Muscle layer of colon (tissue), 2 donors: ENCODE measurements at regions not wholly inside any gene's neighbourhood (a gene's known extent, or its start where the extent isn't known, plus 50 kb on each side); places are given as distances from the start of the nearest gene placed in this dataset.
"Not testable (repeated sequence)": the region's sequence is repeated elsewhere in the genome, so short reads cannot be mapped to it uniquely, and the experiment has no call there.

Experiments
- H3K27ac ChIP-seq: one replicate; pipeline ENCODE4 v1.7.0; 2013; ENCODE audit warnings: low read depth, mild to moderate bottlenecking, low read length, moderate library complexity
- H3K27me3 ChIP-seq, 2 donors: one replicate each; pipeline ENCODE4 v1.7.0; 2013; ENCODE audit warnings: low read length in 2 of 2, mild to moderate bottlenecking in 2 of 2; ENCODE audit not compliant: insufficient read depth in 2 of 2, control insufficient read depth in 1 of 2
- H3K36me3 ChIP-seq: one replicate; pipeline ENCODE4 v1.7.0; 2013; ENCODE audit warnings: mild to moderate bottlenecking, low read length; ENCODE audit not compliant: insufficient read depth
- H3K4me1 ChIP-seq: one replicate; pipeline ENCODE4 v1.7.0; 2013; ENCODE audit warnings: mild to moderate bottlenecking, low read length; ENCODE audit not compliant: insufficient read depth
- H3K4me3 ChIP-seq, 2 donors: one replicate each; pipeline ENCODE4 v1.7.0; 2013; ENCODE audit warnings: low read length in 2 of 2, low read depth in 1 of 2, mild to moderate bottlenecking in 1 of 2, moderate library complexity in 1 of 2
- H3K9ac ChIP-seq: one replicate; pipeline ENCODE4 v1.7.0; 2013; ENCODE audit warnings: low read length
- H3K9me3 ChIP-seq: one replicate; pipeline ENCODE4 v1.7.0; 2013; ENCODE audit warnings: mild to moderate bottlenecking, low read length
- donor health status: abdominal sarcoma.
- donor health status: Adenocarcinoma of cecum.

DNA sequence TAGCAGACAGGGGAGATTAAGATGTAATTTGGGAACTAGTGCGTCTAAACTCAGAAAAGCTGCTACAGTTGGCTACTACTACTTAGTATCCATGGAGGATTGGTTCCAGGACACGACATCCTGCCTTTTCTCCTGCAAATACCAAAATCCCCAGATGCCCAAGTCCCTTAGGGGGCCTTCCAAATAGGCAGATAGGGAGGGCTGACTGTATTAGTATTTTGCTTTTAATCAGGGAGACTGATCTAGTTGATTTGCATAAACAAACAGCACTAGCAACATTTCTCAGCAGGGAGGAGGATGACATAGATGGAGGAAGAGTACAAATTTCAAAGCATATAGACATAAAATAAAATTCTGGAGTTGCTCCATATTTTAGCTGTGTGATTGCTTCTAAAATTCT lies 621.6 kb upstream of the GOT2 start:
- H3K4me3 ChIP-seq: no peak overlapping the region
- no peaks in the 10 kb centered on the region for H3K36me3 ChIP-seq
- H3K9ac ChIP-seq: no peak overlapping the region
- H3K9me3 ChIP-seq: no peaks in the 10 kb centered on the region
- no peak overlapping the region for H3K27ac ChIP-seq
- no peaks in the 10 kb centered on the region for H3K27me3 ChIP-seq
- no peaks in the 10 kb centered on the region for H3K4me1 ChIP-seq

- Histone ChIP-seq H3K36me3 (no peaks in the 10 kb centered on the region), H3K4me3 (no peak overlapping the region), H3K4me1 (no peaks in the 10 kb centered on the region), H3K9ac (no peak overlapping the region), H3K9me3 (no peaks in the 10 kb centered on the region), H3K27ac (no peak overlapping the region), H3K27me3 (no peaks in the 10 kb centered on the region)
Measured at GRCh38 chr16:59351305-59351903, 617.3 kb upstream of the GOT2 start.

DNA sequence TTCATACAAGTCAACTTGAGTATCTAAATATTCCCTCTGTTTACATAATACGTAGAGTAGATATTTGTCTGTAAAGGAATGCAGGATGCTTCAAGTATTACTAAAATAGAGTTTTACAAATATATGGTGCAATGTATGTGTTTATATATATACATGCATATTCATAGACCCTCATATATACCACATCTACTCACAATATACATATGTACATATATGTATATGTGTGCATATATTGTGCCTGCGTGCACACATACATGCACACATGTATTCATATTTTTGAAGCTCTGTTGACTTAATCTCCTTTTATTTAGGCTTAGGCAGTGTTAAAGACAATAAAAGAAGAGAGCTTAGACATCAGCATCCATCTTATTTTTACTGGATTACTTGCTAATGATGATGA lies 616.6 kb upstream of the GOT2 start:
- H3K9me3 ChIP-seq: no peaks in the 10 kb centered on the region
- no peaks in the 10 kb centered on the region for H3K36me3 ChIP-seq
- no peaks in the 10 kb centered on the region for H3K27me3 ChIP-seq
- no peak overlapping the region for H3K9ac ChIP-seq
- no peak overlapping the region for H3K27ac ChIP-seq
- H3K4me1 ChIP-seq: no peaks in the 10 kb centered on the region
- H3K4me3 ChIP-seq: no peak overlapping the region

GRCh38 chr16:59342669-59343068 lies 608.6 kb upstream of the GOT2 start:
- no peak overlapping the region for H3K27ac ChIP-seq
- no peaks in the 10 kb centered on the region for H3K27me3 ChIP-seq
- no peaks in the 10 kb centered on the region for H3K9me3 ChIP-seq
- no peaks in the 10 kb centered on the region for H3K4me1 ChIP-seq
- no peak overlapping the region for H3K4me3 ChIP-seq
- H3K36me3 ChIP-seq: no peaks in the 10 kb centered on the region
- H3K9ac ChIP-seq: no peak overlapping the region

DNA sequence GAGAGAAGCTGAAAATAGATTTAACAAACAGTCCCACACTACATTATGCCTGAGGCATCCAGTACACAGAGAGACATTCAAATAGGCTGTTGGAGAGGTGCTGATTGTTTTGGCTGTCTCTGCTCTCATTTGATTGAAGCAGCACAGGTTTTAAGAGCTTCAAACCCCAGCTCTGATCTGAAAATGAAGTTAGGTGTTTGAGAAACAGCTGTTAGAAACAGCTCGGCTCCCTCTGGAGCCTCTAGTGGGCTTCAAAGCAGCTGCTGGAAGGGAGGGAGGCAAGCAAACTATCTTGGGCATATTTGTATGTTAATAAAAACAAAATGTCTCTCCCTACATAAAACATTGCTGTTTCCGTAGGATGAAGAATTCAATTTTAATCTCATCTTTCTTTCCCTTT lies 607.3 kb upstream of the GOT2 start:
- Histone ChIP-seq H3K36me3 (no peaks in the 10 kb centered on the region), H3K4me3 (no peak overlapping the region), H3K4me1 (no peaks in the 10 kb centered on the region), H3K9me3 (no peaks in the 10 kb centered on the region), H3K27me3 (no peaks in the 10 kb centered on the region), H3K9ac (no peak overlapping the region), H3K27ac (no peak overlapping the region)

GRCh38 chr16:59339871-59340270 lies 605.8 kb upstream of the GOT2 start:
- no peaks in the 10 kb centered on the region for H3K9me3 ChIP-seq

GRCh38 chr16:59336136-59336695 lies 602.1 kb upstream of the GOT2 start:
- no peaks in the 10 kb centered on the region for H3K27me3 ChIP-seq
- no peak overlapping the region for H3K9ac ChIP-seq
- H3K36me3 ChIP-seq: no peaks in the 10 kb centered on the region
- H3K4me3 ChIP-seq: no peak overlapping the region
- H3K4me1 ChIP-seq: no peaks in the 10 kb centered on the region
- H3K9me3 ChIP-seq: no peaks in the 10 kb centered on the region
- H3K27ac ChIP-seq: no peak overlapping the region

More at GRCh38 chr16:59339871-59340270, 605.8 kb upstream of the GOT2 start:
- no peaks in the 10 kb centered on the region for H3K36me3 ChIP-seq
- no peaks in the 10 kb centered on the region for H3K27me3 ChIP-seq
- H3K4me3 ChIP-seq: no peak overlapping the region
- no peak overlapping the region for H3K27ac ChIP-seq
- no peaks in the 10 kb centered on the region for H3K4me1 ChIP-seq
- no peak overlapping the region for H3K9ac ChIP-seq

DNA sequence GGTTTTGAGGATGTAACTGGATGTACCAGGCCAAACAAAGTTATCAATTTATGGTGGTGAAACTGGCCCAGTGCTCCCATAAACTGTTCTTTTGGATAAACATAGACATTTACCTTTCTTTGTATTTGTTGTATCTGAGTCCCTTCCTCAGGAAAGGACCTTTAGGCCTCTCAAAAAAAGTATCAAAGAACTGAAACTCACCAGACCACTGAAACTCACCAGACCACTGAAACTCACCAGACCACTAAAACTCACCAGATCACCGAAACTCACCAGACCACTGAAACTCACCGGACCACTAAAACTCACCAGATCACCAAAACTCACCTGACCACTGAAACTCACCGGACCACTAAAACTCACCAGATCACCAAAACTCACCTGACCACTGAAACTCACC lies 597.6 kb upstream of the GOT2 start:
- not testable (repeated sequence) for H3K9me3 ChIP-seq, H3K4me1 ChIP-seq, H3K27me3 ChIP-seq, H3K9ac ChIP-seq, H3K4me3 ChIP-seq, H3K36me3 ChIP-seq, H3K27ac ChIP-seq

DNA sequence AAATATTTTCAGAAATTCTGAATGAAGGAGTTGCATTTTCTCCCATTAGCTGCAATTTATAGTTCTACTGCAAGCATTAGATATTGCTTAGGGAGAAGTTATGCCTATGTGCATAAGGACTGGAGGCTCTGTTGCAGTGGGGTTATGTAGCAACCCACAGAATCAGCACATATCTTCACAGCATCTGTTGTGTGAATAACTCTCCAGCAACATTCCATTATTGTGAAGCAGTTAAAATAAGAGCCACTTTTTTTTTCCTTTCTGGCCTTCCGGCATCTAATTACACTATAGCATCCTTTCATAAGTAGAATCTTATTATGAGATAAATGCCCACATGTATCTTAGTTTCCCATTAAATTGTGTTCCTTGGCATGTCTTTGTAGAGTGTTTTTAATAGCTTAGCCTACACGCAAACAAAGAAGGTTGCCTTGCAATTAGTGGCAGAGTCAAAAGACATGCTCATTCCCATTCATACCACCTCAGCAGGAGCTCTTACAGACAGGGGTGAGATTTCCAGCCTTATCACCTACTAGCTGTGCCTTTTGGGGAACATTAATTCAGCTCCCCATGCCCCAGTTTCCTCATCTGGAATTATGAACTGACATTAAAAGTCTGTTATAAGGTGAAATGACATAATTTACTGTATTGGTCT lies 596.0 kb upstream of the GOT2 start:
- no peaks in the 10 kb centered on the region for H3K27me3 ChIP-seq

DNA sequence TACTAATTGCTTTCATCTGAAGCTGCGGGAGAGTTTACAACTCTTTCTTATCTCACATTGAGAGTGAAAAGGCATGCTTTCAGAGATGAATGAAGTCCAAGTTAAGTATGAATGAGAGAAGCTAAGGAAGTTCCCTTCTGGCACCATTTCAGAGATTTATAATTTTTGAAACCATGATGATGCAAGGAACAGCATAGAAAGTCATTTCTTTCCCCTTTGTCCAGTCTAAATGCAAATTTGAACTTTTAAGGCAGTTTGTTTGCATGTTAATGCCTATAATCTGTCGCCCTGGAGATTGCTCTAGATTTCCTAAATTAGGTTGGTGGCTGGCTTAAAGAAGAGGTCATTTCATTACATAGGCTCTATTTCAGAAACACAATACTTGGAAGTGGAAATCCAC lies 594.8 kb upstream of the GOT2 start:
- Histone ChIP-seq H3K9me3 (no peaks in the 10 kb centered on the region), H3K4me3 (no peak overlapping the region), H3K4me1 (no peaks in the 10 kb centered on the region), H3K27ac (no peak overlapping the region), H3K27me3 (no peaks in the 10 kb centered on the region), H3K36me3 (no peaks in the 10 kb centered on the region), H3K9ac (no peak overlapping the region)

More for the DNA sequence above, 596.0 kb upstream of the GOT2 start:
- no peaks in the 10 kb centered on the region for H3K9me3 ChIP-seq
- no peak overlapping the region for H3K9ac ChIP-seq
- H3K4me3 ChIP-seq: no peak overlapping the region
- no peaks in the 10 kb centered on the region for H3K36me3 ChIP-seq
- H3K4me1 ChIP-seq: no peaks in the 10 kb centered on the region
- H3K27ac ChIP-seq: no peak overlapping the region

DNA sequence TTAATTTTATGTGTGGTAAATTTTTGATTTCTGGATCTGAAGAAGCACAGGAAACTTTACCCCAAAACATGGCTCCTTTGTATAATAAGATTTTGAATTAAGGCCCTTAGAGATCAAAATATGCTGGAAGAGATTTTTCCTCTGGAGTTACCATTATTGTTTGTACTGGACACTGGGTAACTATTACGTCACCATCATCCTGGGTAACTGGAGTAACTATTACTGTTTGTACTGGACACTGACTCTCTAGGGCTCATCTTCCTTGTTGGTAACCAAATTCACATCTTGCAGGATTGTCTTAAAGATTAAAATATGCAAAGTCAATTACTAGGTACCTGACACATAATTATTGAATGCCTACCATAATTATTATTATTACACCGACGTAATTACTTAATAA lies 593.8 kb upstream of the GOT2 start:
- H3K36me3 ChIP-seq: no peaks in the 10 kb centered on the region
- H3K4me1 ChIP-seq: no peaks in the 10 kb centered on the region
- no peaks in the 10 kb centered on the region for H3K9me3 ChIP-seq
- H3K9ac ChIP-seq: no peak overlapping the region
- no peaks in the 10 kb centered on the region for H3K27me3 ChIP-seq
- H3K4me3 ChIP-seq: no peak overlapping the region
- no peak overlapping the region for H3K27ac ChIP-seq

GRCh38 chr16:59326955-59327354 lies 592.8 kb upstream of the GOT2 start:
- no peaks in the 10 kb centered on the region for H3K9me3 ChIP-seq
- no peak overlapping the region for H3K9ac ChIP-seq
- no peak overlapping the region for H3K27ac ChIP-seq
- H3K4me3 ChIP-seq: no peak overlapping the region
- no peaks in the 10 kb centered on the region for H3K27me3 ChIP-seq
- no peaks in the 10 kb centered on the region for H3K4me1 ChIP-seq
- H3K36me3 ChIP-seq: no peaks in the 10 kb centered on the region
